OCI-M1 (cell line): ENCODE measurements at regions not wholly inside any gene's neighbourhood (a gene's known extent, or its start where the extent isn't known, plus 50 kb on each side); places are given as distances from the start of the nearest gene placed in this dataset.

Experiments used
- DNase-seq: peaks from one replicate; lab custom pipeline; 2025; lab: John Stamatoyannopoulos, UW

DNA sequence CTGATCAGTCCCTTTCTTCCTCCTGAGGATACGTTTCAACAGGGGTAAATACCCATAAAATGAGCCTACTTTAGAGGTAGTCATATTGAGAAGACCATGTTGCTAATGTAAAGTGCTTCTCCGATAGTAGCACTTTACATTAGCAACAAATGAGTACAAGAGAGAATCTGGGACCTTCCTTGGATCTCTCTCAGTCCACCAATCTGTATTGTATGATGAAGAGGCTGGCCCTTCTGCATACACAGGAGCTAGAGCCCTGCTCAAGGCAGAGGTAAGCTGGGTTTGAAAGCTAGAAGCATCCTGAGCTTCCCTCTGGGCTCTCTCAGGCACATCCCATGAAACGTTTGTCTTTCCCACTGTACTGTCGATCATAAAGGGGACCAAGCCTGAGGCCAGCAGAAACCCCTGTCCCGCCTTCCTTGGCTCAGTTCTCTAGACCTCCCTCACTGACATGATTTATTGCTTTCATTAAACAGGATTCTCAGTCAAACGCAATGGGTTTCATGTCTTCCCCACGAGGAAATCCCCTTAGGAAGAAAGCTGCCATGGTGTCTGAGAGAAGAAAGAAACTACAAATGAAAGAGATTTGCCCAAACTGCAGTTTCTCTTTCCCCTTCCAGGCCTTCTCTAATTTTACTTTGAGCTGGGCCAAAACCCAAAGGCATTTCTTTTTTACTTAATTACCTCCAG, 62.8 kb upstream of the BCAR3 start:
- DNase-seq, result no peak

DNA sequence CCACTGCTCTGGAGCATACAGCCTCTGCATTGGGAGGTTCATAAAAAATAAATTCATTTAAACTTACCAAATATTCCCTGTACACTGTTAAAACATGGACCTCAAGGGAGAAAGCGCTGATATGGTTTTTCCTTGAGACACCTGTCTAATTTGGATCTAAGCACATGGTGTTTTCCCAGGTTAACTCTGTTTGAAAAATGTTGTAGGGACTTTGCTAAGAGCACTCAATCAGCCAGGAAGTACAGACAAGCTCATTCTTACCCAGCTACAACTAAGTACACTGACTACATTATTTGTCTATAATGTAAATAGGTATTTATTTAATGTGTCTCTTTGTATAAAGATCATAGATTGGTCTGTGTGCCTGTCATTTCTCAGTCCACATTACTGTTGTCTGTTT, 61.8 kb upstream of the BCAR3 start:
- DNase-seq, result no peak

- no peak for DNase-seq
Observed at GRCh38 chr1:93740601-93741031, 59.0 kb upstream of the BCAR3 start.

GRCh38 chr1:93740157-93740556, 58.5 kb upstream of the BCAR3 start:
- no peak for DNase-seq

GRCh38 chr1:93739472-93739871, 57.8 kb upstream of the BCAR3 start:
- no peak for DNase-seq

DNA sequence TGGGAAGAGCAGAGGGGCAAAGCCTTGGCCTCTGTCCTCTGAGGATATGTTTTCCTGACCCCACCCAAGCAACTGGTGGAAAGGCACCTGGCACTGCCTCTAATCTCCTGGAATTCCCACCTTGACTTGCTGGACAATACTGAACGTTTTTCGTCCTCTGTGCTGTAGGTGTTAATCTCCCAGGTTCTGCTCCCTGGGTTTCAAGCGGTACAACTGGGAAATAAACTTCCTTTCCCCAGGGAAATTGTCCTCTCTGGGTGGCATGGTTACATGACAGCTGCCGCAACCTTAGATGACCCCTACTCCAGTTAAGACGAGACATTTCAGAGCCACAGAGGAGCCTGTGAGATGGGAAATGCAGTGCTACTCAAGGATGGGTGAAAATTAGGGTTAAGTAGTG, 57.3 kb upstream of the BCAR3 start:
- no peak for DNase-seq

- DNase-seq, result no peak
Observed at GRCh38 chr1:93738075-93738622, 56.5 kb upstream of the BCAR3 start.

- DNase-seq, result no peak
Observed at GRCh38 chr1:93735722-93736121, 54.1 kb upstream of the BCAR3 start.

DNA sequence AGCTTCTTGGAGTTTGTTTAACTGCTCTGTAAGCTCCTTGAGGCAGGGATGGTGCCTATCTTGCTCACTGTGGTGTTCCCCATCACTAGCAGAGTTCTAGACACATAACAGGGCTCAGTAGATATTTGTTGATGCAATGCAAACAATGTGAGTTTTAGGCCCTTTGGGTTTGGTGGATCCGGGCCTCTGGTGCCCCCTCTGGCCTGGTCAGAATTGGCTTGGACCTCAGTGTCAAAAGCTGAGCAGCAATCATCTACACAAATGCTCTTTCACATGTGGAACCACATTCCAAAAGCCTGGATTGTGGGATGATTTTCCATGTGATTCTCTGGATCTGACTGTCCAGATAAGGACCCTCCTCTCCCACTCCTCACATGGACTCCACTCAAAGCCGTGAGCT, 53.4 kb upstream of the BCAR3 start:
- peak; percentile 8 for DNase-seq

- no peak for DNase-seq
Observed at GRCh38 chr1:93733340-93733739, 51.7 kb upstream of the BCAR3 start.

DNA sequence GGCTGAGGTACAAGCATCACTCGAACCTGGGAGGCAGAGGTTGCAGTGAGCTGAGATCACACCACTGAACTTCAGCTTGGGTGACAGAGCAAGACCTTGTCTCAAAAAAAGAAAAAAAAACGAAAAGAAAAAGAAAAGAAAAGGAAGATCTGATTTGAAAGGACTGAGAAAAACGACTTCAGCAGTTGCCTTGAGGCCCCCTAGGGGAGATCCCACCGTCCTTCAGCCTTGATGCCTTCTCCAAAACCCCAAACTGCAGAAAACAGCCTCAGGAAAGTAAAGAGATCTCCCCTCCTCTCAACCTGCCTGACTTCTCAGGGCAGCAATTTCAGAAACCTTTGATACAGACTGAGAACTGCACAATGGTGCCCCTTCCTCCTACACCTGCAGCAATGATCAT, 50.9 kb upstream of the BCAR3 start:
- peak; percentile 14 for DNase-seq
